Activated naive CD4-positive, alpha-beta T cell treated with anti-CD3 and anti-CD28 coated beads, Interleukin-2, amount 50 U/mL, for 72 hours (primary cell): ENCODE measurements at regions not wholly inside any gene's neighbourhood (a gene's known extent, or its start where the extent isn't known, plus 50 kb on each side); places are given as distances from the start of the nearest gene placed in this dataset.

Experiments used
- ATAC-seq, 2 donors: fragments of 150-1000 bp; cut with Tn5 transposase; 2 replicates each; pipeline ENCODE4 v1.10.0; 2021; ENCODE audit warnings: mild to moderate bottlenecking in 2 of 2, moderate library complexity in 2 of 2
- DNase-seq, 2 donors: peaks; one replicate each; pipeline ENCODE4 v3.0.0; 2021 to 2022; ENCODE audit warnings: low spot score in 2 of 2
- H3K27ac Mint-ChIP-seq, 2 donors: one replicate each; pipeline ENCODE4 v1.8.0; 2022; ENCODE audit warnings: mild to moderate bottlenecking in 2 of 2, mixed read lengths in 2 of 2
- H3K36me3 Mint-ChIP-seq, 2 donors: one replicate each; pipeline ENCODE4 v1.8.0; 2022; ENCODE audit warnings: mixed read lengths in 2 of 2
- H3K9me3 Mint-ChIP-seq, 2 donors: one replicate each; pipeline ENCODE4 v1.8.0; 2022; ENCODE audit warnings: mixed read lengths in 2 of 2

DNA sequence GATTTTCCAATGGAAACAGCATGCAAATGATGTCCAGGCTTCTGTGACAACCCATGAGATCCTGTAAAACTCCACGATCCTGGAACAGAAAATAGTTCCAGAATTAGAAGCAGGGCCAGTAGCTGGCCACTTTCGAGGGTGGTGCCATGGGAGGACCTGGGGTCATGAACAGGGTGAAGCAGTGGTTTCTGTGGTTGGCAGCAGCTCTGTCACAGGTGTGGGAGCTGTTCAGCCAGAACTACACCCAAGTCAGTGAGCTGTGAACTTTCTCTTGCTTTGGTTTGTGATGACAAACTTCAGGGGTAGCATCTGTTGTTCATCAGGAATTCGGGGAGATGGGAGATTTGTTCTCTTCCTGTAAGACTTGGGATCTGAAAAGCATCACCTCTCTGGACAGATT, 314.4 kb upstream of the NT5C1B start:
- Mint-ChIP-seq H3K36me3 (peaks cover 0 to 13% of the 10 kb centered on the region in 2 donors), H3K9me3 (peaks cover 5 to 9% of the 10 kb centered on the region in 2 donors), H3K27ac (no peak overlapping the region)
- DNase-seq: no peak
- ATAC-seq: no peak

DNA sequence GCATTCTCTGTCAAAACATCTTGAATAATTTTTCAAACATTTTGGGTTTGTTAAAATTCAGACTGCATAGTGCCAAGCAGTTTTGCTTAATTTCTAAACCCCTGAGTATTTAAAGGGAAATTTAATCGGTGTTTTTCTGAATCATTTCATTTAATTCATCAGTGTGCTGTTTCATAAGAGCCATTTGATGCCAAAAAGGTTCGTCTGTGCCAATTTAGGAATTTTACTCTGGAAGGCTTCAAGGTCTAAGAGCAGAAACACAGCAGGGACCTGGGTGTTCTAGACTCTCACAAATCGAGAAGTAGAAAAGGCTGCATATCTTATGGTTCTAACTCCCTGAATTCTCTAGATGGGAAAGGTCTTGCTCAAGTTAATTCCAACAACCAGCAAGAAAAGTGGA, 311.9 kb upstream of the NT5C1B start:
- ATAC-seq (no peak), DNase-seq (no peak)
- Mint-ChIP-seq H3K27ac (no peak overlapping the region), H3K36me3 (peaks cover 0 to 13% of the 10 kb centered on the region in 2 donors), H3K9me3 (no peaks in the 10 kb centered on the region)

DNA sequence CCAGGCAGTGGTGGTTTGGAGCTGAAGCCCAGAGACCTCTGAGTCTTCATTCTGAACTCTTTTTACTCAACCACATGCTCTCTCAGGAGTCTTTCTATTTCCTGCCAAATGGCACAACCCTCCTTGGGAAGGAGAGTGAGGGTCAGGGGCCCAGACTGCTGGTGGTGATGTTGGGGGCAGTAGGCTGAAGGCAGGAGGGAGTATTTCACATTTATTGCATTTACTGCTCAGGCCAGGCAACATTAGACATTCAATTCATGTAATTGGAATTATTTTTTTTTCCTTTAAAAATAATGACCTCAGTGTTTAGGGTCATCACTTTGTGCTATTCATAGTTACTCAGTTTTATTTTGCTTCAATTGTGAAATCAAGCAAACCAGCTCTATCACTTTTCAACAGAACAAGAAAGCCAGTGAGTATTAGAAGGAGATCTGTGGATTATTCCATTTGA, 311.3 kb upstream of the NT5C1B start:
- DNase-seq: no peak
- Mint-ChIP-seq H3K9me3 (no peaks in the 10 kb centered on the region), H3K36me3 (peaks cover 0 to 8% of the 10 kb centered on the region in 2 donors), H3K27ac (no peak overlapping the region)
- ATAC-seq: no peak

DNA sequence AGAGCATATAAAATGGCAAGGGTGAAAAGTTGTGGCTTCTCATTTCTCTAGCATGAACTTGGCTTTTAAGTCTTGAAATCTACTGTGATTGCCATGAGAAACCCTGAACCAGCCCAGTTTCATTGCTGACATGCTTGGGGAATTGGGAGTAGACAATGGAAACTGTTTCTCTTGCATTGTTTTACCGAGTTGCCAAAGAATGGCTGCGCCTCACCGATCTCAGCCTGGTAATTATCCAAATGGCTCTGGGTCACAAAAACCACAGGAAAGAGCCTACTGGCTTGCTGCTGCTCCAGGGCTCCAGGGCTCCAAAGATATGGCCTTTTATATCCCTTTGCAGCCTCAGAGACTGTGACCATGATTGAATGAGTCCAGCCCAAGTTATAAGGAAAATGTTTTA, 310.4 kb upstream of the NT5C1B start:
- ATAC-seq (no peak), DNase-seq (no peak)
- H3K27ac Mint-ChIP-seq: no peak overlapping the region
- H3K9me3 Mint-ChIP-seq: no peaks in the 10 kb centered on the region
- peaks cover 0 to 7% of the 10 kb centered on the region in 2 donors for H3K36me3 Mint-ChIP-seq

DNA sequence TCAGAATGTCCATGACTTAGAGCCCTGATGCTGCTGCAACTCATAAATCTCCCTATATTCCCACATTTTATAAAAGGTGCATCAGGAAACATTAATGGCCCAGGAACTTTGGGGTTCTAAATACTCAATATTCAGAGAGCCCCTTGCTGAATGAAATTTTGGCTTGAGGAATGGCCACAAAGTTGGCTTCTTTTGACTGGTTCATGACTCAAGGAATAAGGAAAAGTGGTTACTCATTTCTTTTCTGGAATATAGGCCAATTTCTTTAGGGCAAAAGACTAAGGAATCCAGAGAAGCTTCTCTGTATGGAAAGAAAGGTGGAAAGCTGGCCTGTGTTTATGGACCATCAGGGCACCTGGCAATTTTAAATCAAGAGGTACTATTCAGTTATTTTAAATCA, 308.9 kb upstream of the NT5C1B start:
- no peaks in the 10 kb centered on the region for H3K9me3 Mint-ChIP-seq
- H3K27ac Mint-ChIP-seq: no peak overlapping the region
- H3K36me3 Mint-ChIP-seq: no peaks in the 10 kb centered on the region
- no peak for ATAC-seq
- DNase-seq: no peak

DNA sequence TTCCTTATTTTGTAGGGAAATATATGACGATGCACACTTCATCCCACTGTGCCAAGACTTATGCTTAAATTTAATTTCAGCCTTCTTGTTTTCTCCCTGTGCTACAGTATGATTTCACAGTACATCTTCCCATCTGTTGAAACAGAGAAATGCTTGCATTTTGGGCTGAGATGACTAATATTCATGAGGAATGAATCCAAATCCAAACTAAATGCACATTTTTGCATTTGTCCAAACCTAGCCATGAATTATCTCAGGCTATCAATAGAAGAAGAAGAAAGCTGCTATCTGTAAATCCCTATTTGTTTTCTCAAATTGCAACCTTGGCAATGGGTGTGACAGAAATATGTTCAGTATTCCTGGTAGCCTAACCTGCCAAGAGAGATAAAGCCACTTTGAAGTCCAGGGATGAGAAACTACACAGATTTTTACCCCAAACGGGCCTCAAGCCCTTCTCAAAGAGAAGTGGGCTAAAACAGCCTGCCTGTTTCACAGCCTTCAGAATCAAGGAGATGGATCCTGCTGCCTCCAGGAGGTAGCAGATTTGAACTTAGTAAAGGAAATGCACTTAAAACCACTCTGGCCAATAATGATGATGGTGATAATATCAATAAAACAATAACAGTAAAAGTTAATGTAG, 306.9 kb upstream of the NT5C1B start:
- H3K36me3 Mint-ChIP-seq: no peaks in the 10 kb centered on the region
- ATAC-seq (no peak), DNase-seq (no peak)
- no peaks in the 10 kb centered on the region for H3K9me3 Mint-ChIP-seq
- H3K27ac Mint-ChIP-seq: no peak overlapping the region

DNA sequence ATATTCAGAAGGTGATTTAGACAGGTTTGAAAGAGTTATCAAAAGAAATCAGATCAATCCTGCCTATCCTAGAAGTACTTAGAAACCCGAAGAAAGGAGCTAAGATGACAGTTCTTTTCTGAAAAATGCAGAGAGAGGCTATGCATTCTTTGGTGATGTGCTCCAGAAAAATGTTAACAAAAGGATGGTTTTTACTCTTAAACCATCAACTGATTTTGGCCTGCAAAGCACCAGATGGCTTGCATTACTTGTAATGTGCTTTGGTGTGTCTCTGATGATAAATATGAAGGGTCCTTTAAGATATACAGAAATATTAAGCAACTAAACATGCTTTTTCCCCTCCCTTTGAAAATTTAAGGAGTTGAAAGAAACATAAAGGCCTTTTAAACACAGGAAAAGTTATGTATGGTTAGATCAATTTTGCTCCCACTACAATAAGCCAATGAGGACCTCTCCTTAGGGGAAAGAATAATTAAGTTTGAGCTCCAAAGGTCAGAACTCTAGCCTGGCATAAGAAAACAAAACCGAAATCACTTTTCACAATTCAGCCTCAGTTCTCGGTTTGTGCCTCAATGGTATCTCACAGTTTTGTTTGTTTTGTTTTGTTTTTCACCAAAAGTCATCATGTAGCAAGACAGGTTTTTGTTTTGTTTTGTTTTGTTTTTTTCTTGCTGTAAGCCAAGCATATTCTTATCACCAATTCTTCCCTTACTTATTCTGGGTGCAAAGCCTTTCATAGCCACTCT, 302.4 kb upstream of the NT5C1B start:
- no peaks in the 10 kb centered on the region for H3K36me3 Mint-ChIP-seq
- H3K9me3 Mint-ChIP-seq: no peaks in the 10 kb centered on the region
- no peak for DNase-seq
- no peak for ATAC-seq
- H3K27ac Mint-ChIP-seq: no peak overlapping the region

DNA sequence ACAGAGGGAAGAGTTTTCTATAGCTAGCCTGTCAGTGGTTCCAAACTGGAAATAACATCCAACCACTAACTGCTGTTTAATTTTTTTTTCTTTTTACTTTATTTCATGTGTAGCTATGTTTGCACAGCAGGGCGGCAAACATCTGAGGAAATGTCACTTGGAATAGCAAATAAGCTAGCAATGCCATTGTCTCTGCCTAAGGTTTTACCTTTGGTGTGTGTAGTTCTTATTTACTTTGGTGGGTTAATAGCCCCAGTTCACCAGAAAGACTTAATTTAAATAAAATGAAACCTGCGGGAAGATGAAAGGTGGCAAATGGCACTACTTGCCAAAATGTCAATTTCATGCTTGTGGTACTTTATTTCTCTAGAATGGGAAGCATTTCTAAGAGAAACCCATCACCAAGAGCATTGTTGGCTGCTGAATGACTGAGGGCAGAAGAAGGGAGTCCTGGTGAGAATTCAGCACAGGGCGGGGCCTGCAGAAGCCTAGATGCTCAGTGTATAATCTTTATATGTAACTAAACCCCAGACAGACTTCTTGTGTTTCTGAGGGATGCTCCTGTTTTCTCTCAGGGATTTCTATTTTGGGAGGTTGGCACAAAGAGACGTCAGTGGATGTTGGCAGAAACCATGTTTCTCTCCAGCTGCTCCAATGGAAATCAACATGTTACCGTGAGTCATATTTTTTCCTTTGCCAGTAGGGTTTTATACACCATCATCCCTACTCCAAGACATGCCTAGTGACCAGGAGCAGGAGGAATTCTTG, 300.4 kb upstream of the NT5C1B start:
- Mint-ChIP-seq H3K36me3 (no peaks in the 10 kb centered on the region), H3K27ac (no peak overlapping the region), H3K9me3 (no peaks in the 10 kb centered on the region)
- DNase-seq (no peak), ATAC-seq (no peak)

DNA sequence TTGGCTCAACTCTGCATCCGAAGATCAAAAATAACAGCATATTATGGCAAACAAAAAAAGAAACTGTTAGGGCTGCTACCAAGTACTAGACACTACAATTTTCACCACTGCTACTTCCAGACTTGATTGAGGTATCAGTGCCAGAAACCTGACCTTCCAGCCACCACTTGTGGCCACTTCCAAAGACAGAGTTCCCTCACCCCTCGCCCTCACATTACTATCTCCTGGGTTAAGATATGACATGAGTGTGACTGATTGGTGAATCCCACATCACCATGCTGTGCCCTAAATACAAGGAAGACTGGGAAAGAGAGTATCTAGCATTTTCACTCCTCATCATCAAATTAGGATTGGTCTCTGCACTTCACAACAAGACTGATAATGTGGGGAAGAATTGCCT, 296.1 kb upstream of the NT5C1B start:
- H3K36me3 Mint-ChIP-seq: no peaks in the 10 kb centered on the region
- H3K27ac Mint-ChIP-seq: no peak overlapping the region
- ATAC-seq: no peak
- H3K9me3 Mint-ChIP-seq: no peaks in the 10 kb centered on the region
- DNase-seq: no peak

DNA sequence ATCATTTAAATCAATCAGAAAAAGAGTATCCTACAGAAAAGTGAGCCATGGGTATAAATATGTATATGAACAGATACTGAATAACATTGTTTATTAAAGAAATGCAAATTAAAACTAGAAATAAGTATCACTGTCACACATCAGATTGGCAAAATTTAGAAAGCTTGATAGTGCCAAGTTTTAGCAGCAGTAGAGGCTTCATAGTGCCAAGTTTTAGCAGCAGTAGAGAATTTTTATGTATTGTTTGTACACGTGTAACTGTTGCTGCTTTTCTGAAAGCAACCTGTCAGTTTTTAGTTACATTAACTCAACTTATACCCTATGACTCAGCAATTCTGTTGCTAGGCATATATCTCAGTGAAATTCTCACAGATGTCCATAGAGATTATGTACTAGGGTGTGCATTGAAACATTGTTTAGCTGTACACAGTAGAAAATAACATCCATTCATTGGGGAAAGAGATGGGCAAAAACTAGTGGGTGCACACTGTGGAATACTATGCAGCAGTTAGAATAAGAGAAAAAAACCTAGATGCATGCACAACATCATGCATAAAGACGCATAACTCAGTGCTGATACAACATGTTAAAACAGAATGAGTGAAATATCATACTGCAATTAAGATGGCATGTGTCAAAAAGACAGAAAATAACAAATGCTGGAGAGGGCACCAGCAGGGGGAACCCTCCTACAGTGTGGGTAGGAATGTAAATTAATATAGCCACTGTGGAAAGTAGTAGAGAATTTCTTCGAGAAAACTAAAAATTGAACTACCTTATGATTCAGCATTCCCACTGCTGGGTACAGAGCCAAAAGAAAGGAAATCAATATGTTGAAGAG, 294.5 kb upstream of the NT5C1B start:
- Mint-ChIP-seq H3K36me3 (peaks cover 0 to 12% of the 10 kb centered on the region in 2 donors), H3K9me3 (peaks cover 0 to 9% of the 10 kb centered on the region in 2 donors), H3K27ac (no peak overlapping the region)
- DNase-seq (peak in 1 of 2 donors; percentile 6), ATAC-seq (no peak)

DNA sequence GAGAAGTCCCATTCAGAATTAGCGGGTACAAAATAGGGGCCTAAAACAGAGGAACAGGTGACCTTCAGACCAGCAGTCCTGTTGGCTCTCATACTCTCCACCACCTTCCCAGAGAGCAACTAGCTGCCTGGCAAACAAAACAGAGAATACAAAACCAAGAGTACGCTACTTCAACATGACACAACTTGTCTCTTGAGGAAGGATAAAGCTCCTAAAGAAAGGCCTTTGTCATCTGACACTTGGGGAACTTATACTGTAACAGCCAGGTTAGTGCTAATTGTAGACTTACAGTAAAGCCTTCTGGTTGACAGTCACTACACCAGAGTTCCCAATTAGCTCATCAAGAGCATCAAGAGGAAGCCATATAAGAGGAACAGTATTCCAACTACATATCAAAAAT, 282.1 kb upstream of the NT5C1B start:
- DNase-seq (no peak), ATAC-seq (no peak)
- H3K9me3 Mint-ChIP-seq: peaks cover 8 to 11% of the 10 kb centered on the region in 2 donors
- H3K36me3 Mint-ChIP-seq: peaks cover 0 to 12% of the 10 kb centered on the region in 2 donors
- no peak overlapping the region for H3K27ac Mint-ChIP-seq

DNA sequence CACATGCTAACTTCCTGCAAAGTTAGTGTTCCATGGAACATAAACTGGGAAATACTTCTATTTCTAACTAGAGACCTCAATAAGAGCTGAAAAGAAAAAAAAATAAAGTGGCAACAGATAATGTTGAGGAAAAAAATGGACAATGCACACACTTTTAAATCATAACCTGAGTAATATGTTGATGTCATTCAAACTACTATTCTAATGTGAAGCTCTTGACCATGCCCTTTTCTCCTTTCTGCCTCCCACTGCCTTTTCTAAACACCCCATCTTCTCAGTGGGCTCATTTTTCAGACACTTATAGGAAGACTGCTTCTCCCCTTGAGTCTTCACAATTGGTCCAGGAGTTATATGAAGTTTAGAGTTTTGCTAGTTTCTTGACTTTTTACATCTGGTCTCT, 280.9 kb upstream of the NT5C1B start:
- no peak for ATAC-seq
- peaks cover 9 to 11% of the 10 kb centered on the region in 2 donors for H3K9me3 Mint-ChIP-seq
- H3K36me3 Mint-ChIP-seq: peaks cover under 1 to 16% of the 10 kb centered on the region in 2 donors
- no peak for DNase-seq
- no peak overlapping the region for H3K27ac Mint-ChIP-seq

DNA sequence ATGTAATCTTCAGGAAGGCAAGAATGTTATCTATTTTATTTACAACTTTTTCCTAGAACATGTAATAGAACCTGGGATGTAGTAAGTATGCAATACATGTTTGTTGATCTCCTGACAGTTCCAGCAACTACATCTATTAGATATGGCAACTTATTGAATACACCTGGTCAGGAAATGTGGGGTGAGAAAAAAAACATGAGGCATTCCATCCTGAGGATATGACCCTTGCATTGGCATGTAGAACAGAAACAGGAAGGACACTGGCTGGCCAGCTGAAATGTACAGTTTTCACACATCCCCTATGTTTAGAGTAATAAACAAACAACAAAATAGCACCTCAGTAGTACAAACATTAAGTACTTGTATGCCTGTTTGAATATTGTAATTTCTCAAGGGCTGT, 272.6 kb upstream of the NT5C1B start:
- no peak overlapping the region for H3K27ac Mint-ChIP-seq
- H3K9me3 Mint-ChIP-seq: peaks cover 8 to 9% of the 10 kb centered on the region in 2 donors
- ATAC-seq (no peak), DNase-seq (no peak)
- peaks cover 8 to 26% of the 10 kb centered on the region in 2 donors for H3K36me3 Mint-ChIP-seq

DNA sequence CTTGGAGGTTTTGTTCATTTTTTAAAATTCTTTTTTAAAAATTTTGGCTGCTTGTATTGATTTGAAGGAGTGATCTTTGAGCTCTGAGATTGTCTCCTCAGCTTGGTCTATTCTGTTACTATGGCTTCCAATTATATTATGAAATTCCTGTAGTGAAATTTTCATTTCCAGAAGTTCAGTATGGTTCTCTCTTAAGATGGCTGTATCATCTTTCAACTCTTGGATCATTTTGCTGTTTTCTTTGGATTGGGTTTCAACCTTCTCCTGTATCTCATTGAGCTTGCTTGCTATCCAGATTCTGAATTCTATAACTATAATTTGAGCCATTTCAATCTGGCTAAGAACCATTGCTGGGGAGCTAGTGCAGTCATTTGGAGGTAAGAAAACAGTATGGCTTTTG, 270.8 kb upstream of the NT5C1B start:
- ATAC-seq (no peak), DNase-seq (no peak)
- Mint-ChIP-seq H3K9me3 (peaks cover 3 to 7% of the 10 kb centered on the region in 2 donors), H3K27ac (no peak overlapping the region), H3K36me3 (peaks cover 6 to 17% of the 10 kb centered on the region in 2 donors)

DNA sequence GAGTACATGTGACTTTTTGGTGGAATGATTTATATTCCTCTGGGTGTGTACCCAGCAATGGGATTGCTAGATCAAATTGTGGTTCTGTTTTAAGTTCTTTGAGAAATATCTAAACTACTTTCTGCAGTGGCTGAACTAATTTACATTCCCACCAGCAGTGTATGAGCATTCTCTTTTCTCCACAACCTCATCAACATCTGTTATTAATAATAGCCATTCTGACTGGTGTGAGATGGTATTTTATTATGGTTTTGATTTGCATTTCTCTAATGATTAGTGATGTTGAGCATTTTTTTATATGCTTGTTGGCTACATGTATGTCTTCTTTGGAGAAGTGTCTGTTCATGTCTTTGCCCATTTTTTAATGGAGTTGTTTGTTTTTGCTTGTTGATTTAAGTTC, 267.4 kb upstream of the NT5C1B start:
- peaks cover 0 to 3% of the 10 kb centered on the region in 2 donors for H3K36me3 Mint-ChIP-seq
- DNase-seq: no peak
- no peak overlapping the region for H3K27ac Mint-ChIP-seq
- ATAC-seq: no peak
- peaks cover 0 to 3% of the 10 kb centered on the region in 2 donors for H3K9me3 Mint-ChIP-seq

DNA sequence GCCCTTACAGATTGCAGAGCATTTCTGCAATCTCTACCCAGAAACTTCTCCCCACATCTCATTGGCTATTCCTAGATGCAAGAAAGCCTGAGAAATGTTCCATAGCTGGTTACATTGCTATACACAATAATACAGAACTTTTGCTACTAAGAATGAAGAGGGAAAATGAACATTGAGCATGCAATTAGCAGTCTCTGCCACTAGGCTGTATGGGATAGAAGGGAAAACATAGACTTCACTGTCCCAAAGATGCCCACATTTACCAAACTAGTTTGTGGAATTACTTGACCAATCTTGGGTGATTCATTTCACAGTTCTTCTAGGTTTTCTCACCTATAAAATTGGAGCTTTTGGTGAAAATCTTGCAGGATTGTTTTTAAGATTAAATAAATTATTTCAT, 265.7 kb upstream of the NT5C1B start:
- no peak overlapping the region for H3K27ac Mint-ChIP-seq
- no peaks in the 10 kb centered on the region for H3K36me3 Mint-ChIP-seq
- no peak for ATAC-seq
- H3K9me3 Mint-ChIP-seq: no peaks in the 10 kb centered on the region
- DNase-seq: no peak
